ENCODE measurements at regions not wholly inside any gene's neighbourhood (a gene's known extent, or its start where the extent isn't known, plus 50 kb on each side); places are given as distances from the start of the nearest gene placed in this dataset.

- TF ChIP-seq CTCF (IDR thresholded peaks at IDR 0.05) (no peak), POLR2AphosphoS5 (IDR thresholded peaks at IDR 0.05; ENCODE audit: insufficient read depth in 1 of 2, low read depth in 1 of 2) (no peak)
Observed at GRCh38 chr4:179195887-179196286, 1753.7 kb upstream of the AGA start.

All from vagina (tissue), 2 donors.